ELF-1 (cell line): ENCODE measurements at regions not wholly inside any gene's neighbourhood (a gene's known extent, or its start where the extent isn't known, plus 50 kb on each side); places are given as distances from the start of the nearest gene placed in this dataset.

Experiments used
- DNase-seq: peaks from one replicate; pipeline ENCODE4 v3.0.0-alpha.2; 2016; ENCODE audit warnings: low read depth, low spot score

DNA sequence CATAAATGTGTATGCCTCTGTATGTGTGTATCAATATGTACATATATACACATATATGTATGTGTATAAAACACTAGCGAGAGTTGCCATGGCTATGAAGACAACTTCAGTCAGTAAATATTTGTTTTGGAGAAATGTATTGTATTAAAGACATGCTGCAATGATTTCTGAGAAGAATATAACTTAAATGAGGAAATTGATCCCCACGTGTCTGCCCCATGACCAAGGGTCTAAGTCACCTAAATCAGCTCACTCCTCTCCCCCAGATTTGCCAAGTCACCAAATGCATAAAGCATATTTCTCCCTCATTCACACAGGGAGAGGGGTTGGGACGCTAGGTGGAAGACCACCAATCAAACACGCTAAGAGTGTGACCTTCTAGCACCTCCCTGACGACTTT is 58.3 kb upstream of the LYST start:
- no peak for DNase-seq

DNA sequence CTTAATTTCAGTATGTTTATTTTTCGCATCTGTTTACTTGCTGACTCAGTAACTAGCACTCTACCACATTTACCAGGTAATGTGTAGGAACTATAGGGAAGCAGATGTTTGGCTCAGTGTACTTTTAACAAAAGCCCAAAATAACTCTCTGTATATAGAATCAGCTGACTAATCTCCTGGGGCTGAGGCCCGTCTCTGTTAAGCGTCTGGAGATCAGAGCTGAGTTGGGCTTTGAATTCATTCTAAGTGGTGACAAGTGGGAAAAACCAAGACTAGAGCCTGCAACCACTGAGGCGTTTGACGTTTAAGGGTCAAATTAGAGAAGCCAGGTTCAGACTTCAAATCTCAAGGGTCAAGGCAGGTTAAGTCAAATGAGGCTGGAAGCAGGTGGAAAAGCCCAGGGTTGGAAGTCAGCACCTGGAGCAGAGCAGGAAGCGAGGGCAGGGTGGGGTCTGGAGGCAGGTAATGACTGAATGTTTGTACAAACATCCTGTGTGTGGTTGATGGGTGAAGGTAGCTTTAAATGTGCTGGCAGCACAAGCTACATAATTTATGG is 56.8 kb upstream of the LYST start:
- no peak for DNase-seq

DNA sequence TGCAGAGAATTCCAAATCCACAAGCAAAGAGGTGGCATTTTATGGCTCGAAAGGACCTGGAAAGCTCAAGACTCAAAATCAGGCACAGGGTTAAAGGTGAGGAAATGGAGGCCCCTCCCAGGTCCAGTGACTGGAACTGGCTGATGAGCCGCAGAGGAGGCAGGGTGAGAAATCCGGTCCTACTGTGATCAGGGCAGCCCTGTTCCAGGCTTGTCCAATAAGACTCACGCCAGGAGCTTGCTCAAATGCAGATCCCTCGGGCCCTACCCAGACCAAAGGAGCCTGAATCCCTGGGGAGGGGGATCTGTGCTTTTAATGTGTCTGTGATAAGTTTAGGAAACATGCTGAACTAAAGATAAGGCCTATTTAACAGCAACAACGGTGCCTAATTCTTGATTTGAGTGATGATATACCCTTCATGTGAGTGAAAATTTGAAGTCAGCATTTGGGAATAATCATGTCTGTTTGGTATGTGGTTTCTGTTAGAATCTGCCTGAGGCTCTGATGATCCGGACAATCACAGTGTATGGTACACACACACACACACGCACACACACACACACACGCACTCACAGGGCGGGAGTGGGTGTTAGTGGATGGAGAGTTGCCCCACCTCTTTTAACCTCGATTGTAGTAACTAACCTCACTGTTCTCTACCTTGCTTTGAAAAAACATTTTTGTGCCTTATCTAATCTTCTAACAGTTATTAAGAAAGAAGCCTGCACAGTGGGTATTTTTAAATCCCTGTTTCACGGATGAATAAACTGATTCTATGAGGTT is 54.1 kb upstream of the LYST start:
- peak; percentile 66 for DNase-seq

DNA sequence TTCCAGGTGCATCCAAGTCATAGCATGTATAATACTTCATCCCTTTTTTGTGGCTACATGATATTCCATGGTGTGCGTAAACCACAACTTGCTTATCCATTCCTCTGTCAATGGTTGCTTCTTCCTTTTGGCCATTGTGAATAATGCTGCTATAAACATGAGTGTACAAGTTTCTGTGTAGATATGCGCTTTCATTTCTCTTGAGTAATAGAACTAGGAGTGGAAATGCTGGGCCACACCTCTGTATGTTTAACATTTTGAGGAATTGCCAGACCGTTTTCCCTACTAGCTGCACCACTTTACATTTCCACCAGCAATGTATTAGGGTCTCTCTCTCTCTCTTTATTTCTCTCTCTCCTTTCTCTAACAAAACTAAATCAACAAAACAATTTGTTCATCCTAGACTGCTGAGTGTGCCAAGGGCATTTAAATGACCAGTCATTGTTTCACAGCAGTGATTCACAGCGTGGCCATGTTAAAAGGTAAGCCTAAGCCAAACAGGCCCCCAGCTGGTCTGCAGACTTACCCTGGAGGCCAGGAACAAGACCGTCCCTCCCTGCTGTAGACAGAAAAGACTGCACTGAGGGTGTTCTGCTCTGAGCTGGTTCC is 53.2 kb upstream of the LYST start:
- DNase-seq: peak; percentile 78

DNA sequence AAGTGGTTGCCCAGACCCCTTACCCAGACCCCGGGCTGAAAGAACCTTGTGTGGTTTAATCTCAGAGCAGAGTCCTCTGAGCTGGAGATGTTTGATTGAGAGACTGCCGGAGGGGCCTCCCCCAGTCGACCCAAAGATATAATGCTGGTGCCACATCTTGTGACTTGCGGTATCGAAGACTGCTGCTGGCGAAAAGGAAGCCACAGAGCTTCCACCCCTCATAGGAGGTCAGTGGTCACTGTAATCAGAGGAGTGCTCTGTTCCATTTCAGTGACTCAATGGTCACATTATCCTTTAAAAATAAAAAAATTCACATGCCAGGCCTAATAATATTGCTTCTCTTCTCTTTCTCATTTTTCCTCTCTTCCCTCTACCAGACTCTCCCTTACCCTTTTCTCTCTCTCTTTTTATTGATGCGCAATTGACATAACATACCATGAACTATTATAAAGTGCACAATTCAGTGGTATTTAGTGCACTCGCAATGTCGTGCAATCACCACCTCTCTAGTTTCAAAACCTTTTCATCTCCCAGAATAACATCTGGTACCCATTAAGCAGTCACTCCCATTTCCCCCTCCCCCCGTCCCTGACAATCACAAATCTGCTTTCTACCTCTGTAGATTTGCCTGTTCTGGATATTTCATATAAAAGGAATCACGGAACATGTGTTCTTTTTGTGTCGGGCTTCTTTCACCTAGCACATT is 52.6 kb upstream of the LYST start:
- DNase-seq: no peak

DNA sequence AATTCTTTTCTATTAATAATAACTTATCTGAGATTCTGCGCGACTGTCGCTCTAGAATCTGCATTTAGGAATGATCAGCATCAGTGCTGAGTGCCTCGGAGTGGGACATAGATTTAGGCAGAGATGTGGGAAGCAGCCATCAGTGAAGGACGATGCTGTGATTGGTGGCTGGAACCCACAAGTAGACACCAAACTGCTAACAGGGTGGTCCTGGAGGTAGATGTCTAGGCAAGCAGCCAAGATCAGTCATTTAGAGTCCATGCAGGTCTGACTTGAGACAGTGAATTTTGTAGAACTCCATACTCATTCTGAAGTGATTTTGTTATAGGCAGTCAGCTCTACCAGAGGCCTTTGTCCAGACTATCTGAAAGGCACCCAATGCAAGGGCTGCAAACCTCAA is 51.8 kb upstream of the LYST start:
- no peak for DNase-seq

DNA sequence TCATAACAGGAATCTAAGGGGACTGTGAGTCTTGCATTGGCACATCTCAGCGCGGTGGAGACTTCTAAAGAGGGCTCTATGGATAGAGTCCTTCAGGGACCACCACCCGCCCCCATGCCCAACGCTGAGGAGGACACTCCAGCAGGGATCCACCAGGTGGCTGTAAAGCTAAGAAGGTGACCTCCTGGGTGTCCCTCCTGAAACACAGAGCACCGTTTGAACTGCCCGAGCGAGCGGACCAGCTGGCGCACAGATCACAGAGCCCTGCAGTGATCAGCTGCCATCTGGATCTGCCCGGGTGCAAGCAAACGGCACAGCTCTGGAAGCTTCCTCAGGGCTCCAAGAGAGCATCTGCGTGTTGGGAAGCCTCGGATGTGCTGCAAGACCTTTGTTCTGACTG is 51.3 kb upstream of the LYST start:
- DNase-seq: no peak

DNA sequence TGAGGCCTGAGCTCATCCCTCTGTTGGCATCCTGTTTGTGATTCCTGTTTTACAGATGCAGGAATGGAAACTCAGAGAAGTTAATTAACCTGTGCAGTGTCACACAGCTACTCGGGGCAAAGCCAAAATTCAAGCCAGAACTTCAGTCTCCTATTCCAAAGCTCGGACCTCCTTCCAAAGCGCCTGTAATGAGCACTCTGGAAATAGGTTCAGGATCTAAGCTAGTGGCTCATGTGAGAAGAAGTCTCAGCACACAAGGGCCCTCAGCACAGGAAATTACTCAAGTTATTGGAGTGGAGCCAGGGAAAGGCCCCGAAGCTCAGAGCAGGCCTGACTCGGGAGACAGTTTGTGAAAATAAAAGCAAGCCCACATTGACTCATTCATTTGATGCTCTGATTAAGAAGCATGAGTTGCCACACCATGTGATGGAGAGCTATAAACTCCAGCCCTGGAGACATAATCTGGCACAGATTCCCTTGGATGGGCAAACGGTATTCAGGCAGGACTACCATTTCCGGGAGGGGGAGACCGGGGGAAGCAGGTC is 50.6 kb upstream of the LYST start:
- no peak for DNase-seq
